Germinal center (tissue), 1 donor: ENCODE measurements at regions not wholly inside any gene's neighbourhood (a gene's known extent, or its start where the extent isn't known, plus 50 kb on each side); places are given as distances from the start of the nearest gene placed in this dataset.
"Not testable (repeated sequence)": the region's sequence is repeated elsewhere in the genome, so short reads cannot be mapped to it uniquely, and the experiment has no call there.

ENCODE experiments used
- DNase-seq: peaks from one replicate; pipeline ENCODE4 v3.0.0; 2012; ENCODE audit warnings: mixed read lengths, low spot score

DNA sequence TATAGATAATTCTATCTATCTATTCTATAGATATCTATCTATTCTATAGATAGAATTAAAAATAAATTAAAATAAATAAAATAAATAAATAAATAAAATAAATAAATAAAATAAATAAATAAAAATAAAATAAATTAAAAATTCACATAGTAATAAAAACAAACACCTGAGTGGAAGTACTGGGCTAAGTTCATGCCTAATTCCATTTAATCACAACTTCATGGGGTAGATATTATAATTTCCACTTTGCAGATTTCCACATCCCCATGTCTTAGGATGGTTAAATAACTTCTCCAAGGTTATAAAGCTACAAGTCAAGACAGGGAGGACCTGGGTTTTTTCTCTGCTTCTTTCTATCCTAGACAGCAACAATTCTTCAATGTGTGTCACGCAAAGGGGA, 261.4 kb upstream of the MEX3C start:
- no peak for DNase-seq

DNA sequence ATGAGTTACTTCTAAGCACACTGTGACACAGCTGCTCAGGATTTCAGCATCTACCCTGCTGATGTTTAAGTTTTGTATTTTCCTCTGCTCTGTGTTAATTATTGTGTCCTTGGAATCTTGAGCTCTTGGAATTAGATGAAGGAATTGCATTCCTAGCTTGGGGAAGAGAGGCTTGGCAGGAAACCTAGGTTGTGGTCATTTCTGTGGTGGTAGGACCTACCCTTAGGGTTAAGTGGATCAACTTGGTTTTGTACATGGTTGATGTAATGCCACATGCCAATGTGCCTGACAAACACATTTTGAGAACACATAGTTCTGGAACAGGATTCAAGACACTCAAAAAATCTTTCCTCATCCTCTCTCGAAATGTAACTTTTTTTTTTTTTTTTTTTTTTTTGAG, 264.5 kb upstream of the MEX3C start:
- DNase-seq, result no peak

DNA sequence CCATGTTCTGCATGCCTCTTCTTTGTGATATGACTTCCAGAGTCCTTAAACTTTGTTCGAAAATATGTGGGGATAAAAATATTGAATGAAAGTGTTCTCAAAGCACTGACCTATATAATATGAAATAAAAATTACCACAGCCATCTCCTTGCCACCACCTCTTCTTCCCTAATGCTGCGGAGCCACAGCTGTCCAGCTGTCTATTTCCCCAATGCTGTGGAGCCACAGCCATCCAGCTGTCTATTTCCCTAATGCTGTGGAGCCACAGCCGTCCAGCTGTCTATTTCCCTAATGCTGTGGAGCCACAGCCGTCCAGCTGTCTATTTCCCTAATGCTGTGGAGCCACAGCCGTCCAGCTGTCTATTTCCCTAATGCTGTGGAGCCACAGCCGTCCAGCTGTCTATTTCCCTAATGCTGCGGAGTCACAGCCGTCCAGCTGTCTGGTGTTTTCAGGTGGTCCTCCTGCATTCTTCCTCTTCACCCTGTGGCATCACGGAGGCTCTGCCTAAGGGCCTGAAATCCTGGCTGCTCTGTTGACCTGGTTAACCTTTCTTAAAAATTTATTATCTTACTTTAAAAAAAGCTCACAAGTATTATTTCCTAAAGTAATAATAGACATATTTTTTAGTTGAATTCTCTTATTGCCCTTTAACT, 266.1 kb upstream of the MEX3C start:
- DNase-seq, result no peak

DNA sequence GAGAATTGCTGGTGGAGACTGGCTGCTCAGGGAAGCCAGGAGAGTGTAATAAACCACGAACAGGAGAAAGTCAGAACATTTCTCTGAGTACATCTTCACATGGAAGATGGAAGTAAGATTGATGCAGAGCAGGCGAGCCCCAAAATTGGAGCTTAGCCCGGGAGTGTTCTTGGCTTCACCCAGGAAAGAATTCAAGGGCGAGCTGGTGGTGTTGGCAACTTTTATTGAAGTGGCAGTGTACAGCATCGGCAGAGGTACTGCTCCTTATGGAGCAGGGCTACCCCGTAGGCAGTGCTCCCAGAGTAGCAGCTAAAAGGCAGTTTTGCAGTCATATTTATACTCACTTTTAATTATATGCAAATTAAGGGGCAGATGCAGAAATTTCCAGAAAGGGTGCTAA, 281.4 kb upstream of the MEX3C start:
- DNase-seq, result no peak

DNA sequence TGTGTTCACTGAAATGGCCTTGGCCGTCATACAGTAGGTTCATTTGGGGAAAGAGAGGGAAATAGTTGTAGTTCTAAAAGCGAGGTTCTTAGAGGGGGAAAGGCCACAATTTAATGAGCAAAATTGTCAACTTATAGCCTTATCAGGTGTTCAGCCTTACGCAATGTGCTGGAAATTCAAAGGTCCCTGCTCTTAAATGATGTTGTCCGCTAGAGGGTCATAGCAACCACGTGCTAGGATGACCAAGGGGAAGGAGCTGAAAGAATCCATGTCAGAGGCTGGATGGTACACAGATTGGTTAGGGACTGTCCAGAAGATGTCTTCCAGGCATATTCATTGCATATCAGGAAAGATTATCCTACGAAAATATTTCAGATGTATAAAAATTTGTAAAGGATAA, 282.3 kb upstream of the MEX3C start:
- no peak for DNase-seq

DNA sequence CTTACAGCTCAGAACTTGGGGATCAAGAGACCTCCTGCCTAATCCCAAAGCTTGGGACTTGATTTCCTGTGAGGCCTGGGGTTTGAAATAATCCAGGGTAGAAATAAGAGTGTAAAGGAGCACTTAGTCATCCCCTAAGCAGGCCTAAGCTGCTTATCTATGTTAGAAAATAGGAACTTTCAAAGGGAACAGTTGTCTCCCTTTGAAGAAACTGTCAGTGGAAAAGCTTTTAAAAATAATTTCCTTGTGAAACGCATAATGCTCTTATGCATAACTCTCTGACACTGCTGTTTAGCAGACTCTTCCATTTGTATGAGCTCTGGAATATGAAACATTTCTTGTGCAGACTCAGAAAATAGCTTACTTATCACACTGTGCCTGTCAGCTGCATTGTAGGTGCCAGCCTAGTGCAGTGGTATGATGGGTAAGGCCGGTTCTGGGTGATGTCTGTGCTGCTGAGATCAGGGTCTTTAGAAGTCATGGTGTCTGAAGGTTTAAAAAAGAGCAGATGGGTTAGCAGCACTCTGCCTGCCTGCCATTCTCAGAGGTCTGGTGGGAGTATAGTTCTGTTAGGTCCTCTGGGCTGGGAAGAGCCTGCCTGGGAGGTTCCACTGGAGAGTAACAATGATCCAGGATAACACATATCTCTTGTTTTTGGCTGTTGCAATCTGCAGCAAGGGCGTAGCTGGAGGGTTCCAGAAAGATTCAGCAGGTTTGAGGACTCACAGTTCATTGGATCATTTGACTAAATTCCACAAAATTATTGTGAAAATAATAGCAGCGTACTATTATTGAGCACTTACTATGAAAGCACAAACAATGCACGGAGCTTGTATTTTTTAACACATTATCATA, 283.2 kb upstream of the MEX3C start:
- DNase-seq, result no peak

DNA sequence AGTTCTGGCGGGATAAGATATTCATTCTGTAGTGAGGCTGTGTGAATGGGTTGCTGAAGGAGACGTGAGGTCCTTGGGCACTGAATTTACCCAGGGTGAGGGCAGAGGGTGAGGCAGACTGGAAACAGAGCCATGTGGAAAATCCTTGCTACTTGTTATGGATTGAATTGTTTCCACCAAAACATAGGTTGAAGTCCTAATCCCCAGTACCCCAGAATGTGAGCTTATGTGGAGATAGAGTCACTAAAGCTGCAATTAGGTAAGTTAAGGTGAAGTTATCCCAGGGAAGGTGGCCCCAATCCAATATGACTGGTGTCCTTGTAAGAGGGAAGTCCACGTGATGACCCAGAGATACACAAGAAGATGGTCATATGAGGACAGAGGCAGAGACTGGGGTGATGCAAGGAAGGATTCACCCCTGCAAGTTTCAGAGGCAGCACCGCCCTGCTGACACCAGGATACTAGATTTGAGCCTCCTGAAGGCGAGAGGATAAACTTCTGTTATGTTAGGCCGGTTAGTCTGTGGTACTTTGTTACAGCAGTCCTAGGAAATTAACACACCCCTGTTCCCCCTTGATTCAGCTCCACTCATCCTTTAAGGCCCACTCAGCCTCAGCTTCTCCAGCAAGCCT, 289.4 kb upstream of the MEX3C start:
- no peak for DNase-seq

DNA sequence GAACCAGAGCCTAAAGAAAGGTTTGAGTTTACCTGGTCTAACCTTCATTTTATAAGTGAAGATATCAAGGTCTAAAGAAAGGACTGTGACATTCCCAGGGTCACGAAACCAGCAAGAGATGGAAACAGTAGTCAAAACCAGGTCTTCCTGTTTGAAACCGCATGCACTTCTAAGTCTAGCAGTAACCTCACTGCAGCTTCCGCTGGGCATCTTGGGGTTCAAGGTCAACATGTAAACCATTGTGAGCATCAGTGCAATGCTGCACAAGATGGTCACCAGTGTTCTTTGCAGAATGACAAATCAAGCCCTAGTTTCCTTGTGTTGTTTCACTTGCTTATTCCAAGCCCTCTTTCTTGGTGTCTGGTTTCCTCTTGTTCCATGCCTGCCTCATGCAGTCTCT, 292.9 kb upstream of the MEX3C start:
- DNase-seq, result no peak

DNA sequence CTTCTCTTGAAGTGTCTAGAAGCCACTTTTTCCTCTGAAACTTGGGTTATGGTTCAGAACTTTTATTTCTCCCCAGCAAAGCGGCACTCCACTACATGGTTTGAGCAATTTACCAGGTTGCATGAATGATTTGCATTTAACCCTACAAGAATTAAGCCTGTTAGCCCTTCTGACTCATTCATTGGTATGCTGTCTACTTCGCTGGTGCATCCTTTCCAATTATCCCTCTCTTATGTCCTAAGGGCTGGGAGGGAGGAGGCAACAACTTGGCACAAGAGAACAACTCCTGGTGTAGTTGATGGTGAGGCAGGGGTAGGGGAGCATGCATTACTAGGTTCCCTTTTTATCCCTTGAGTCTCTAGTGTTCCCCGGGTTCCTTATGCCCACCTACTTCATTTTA, 293.4 kb upstream of the MEX3C start:
- DNase-seq, result no peak

DNA sequence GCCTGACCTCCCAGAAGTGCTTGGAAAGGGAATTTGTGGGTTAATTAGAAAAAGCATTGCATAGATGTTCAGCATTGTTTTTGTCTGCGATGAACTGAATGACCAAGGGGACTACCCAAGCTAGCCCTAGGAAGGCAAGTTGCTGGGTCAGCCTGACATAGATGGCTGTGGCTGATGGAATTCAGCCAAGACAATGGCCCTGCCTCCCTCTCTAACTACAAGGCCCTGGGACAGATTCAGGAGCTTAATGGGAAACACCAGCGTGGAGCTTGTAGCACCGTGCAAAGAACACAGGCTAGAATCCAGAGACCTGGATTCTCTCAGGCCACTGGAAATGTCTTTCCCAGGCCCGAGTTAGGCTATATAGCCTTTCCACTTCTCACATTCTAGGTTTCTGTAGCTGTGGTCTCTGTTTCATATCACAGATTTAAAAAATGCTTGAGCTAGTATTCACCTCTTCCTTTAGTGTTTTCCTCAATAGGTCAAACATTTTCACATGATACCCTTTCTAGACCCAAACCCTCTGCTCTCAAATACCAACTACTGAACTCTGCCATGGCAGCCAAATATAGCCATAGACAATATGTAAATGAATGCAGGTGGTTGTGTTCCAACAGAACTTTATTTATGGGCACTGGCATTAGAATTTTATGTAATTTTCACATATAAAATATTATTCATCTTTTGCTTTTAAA, 294.3 kb upstream of the MEX3C start:
- DNase-seq, result no peak

DNA sequence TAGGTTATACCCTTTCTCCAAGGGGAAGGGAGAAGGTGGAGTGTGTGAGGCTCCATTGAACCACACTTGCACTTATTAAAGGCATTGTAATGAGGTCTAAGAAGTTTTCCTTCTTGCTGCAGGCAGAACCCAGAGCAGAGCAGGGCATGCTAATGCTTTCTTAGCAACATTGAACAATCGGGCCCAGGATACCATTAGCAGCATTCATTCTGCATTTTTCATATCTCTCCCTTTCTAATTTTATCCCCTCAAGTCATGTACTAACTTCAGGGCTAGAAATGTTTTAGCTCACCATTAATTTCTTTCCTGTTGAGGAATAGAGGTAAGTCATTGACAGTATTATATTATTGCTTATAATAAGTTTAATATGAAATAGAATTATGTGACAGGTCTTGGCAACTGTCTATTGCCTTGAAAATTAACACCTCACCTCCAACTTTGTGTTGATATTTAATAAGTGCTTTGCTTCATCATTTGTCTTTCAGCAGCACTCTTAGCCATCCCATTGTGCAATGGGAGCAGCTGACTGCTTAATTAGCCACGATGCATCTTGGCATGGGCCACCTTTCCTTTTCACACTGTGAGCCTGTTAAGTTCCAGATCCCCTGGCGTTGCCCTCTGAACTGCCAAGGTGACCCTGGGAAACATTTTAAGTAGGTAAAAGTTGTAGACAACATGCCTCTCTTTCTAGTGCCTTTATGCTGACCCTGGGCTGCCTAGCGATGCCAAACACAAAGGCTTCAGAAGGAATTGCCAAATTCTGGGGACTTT, 300.8 kb upstream of the MEX3C start:
- no peak for DNase-seq

DNA sequence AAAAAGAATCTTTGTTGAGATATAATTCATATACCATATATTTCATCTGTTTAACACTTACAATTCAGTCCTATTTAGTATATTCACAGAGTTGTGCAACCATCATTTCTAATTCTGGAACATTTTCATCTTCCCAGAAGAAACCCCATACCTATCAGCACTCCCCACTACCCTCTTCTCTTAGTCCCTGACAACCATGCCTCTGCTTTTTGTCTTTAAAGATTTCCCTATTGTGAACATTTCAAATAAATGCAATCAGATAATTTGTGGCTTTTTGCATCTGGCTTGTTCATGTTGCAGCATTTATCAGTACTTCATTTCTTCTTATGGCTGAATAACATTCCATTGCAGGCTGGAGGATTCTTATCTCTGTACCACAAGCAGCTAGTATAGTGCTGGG, 305.9 kb upstream of the MEX3C start:
- DNase-seq, result no peak

DNA sequence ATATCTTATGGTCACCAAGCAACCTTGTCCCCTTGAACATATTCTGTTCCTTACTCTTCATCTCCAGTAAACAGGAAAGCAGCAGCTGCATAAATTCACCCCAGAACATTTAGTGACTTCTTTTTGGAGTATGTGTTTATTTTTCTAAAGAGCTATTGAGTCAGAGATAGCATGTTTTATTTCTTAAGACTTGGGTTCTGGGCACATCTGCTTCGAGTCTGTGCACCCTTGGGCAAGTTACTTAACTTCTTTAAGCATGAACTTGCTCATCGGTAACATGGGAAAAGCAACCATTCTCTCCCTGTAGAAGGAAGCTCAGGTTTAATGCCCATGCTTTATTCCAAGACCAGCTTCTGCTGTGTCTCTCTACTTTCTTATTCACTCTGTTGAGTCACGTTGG, 309.3 kb upstream of the MEX3C start:
- no peak for DNase-seq

DNA sequence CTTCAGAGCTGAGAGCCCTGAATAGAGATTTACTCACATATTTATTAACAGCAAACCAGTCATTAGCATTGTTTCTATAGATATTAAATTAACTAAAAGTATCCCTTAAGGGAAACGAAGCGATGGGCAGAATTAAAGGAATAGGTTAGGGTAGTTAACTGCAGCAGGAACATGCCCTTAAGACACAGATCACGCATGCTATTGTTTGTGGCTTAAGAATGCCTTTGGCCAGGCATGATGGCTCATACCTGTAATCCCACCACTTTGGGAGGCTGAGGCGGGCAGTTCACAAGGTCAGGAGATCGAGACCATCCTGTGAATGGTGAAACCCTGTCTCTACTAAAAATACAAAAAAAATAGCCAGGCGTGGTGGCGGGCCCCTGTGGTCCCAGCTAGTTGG, 310.9 kb upstream of the MEX3C start:
- not testable (repeated sequence) for DNase-seq

DNA sequence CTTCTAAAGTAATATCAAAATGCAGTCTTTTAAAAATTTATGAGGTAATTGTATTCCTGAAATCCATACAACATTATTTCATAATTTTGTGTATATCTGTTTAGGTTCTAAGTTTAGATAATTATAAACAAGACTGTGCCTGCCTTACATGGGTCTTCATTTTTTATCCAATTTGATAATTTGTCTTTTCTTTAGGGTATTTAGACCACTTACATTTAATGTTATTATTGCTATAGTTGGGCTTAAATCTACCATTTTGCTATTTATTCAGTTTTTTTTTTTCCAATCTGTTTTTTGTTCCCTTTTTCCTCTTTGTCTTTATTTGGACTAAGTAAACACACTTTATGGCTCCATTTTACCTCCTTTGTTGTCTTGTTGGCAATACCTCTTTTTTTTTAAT, 312.5 kb upstream of the MEX3C start:
- DNase-seq, result no peak

DNA sequence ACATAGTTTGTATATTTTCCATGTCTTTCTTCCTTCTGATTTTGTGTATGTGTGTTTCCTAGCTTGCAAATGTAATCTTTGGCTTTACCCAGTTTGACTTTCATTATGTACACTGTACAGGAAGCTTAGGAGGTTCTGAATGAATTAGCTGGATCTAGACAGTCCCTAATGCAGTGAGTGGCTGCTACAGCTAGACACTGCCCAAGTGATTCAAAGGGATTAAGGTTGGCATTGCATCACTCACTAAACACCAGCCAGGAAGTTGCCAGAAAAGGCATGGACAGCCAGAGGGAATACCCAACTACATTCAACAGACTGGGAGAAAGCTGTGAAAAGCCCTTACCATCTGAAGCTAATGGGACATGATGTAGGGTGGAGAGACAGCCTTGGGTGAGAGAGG, 316.0 kb upstream of the MEX3C start:
- DNase-seq, result no peak

DNA sequence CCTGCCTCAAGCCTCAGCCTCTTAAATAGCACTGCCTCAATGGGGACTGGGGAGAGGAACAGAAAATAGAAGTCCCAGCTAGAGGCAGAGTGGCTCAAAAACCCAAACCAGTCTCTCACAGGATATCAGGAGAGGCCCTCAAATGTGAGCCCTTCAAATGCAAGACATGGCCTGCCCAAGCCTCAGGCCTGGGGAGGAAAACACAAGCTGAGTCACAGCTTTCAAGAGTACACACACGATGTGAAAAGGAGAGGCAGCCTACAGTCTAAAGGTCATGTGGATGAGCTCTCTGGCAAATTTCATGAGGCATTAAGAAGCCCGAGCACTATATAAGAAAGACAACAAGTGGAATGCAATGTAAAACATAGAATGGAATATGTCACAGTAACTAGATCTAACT, 316.6 kb upstream of the MEX3C start:
- no peak for DNase-seq

DNA sequence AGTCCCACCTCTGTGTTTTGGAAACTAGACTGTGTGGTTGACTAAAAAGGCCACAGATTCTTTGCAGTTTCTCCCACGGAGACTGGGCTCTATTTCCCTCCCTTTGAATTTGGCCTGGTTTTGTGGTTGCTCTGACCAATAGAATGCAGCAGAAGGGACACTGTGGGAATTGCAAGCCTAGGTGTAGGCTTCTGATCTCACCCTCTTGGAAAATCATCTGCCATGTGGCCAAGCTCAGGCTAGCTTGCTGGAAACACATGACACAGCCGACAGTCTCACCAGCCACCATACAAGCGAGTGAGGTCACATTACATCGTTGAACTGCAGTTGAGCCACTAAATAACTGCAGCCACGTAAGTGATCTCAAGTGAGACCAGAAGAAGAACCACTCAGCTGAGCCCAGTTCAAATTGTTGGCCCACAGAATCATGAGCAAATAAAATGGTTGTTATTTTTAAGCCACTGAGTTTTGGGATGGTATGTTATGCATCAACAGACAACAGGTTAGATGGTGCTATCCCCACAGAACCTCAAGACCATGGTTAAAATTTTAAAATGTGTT, 319.1 kb upstream of the MEX3C start:
- no peak for DNase-seq

DNA sequence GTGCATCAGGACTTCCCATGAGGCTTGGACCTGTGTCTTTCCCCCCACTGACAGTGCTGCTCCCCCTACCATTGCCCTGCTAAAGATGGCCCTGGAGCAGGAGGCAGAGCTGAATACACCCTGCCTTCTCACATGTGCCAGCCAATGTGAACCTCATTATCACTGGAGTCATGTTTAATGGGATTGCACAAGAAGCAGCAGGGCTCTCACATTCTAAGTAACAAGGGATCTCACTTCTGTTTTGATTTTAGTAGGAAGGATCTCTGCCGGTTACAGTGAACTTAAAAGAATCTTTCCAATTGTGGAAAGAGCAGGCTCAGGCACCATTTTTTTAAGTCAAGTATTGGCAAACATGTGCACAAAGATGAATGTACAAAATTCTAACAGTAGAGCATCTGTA, 322.1 kb upstream of the MEX3C start:
- DNase-seq, result no peak

DNA sequence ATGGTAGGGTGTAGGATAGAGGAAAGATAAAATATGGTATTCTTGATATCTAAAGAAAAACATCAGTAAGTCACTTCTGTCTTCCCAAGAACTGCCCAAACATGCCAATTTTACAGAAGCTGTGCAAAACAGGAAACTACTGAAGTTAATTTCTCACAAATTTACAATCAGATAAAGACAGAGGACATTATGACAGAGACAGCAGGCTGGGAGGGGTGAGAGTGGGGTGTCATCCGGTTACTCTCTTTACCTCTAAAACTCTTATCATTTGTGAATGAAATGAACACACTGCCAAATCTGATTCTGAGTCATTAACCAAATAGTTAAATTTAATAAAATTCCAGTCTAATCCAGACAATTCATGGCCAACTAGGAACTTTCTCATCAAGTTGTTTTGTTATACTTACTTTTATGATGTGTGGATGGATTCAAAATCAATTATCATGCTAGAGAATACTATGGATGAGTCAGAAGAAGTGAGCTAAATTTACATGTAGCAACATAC, 323.2 kb upstream of the MEX3C start:
- DNase-seq, result no peak

DNA sequence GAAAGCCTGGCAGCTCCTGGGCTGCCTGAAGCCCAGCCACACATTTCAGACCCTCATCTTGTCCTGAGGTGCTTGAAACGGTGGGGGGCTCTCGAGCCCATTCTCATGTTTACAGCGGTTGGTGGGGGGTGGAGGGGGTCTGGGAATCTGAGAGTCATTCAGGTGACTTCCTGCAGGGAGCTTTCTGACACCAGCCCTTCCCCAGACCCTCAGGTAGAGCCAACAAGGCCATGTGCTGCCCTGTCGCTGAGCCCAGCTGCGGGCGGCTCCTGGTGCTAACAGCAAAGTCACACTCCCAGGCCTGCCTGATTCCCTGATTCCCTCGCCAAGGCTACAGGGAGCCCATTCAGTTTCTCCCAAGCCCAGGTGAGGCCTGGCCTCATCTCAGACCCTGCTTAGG, 324.9 kb upstream of the MEX3C start:
- DNase-seq, result no peak

DNA sequence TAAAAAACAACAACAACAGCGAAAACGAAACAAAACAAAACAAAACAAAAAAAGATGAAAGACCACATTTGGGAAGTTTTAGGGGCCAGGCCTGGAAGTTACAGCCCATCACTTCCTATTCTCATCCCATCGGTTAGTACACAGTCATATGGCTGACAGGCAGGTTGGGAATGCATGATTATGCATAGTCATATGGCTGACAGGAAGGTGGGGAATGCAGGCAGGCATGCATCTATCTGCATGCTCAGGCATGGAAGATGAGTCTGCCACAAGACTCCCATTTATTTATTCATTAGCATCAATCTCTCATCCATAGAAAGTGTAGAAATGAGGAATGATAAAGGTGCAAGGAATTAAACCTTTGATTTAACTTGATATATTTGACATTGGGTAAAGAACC, 325.3 kb upstream of the MEX3C start:
- DNase-seq, result no peak
